ENCODE measurements at regions not wholly inside any gene's neighbourhood (a gene's known extent, or its start where the extent isn't known, plus 50 kb on each side); places are given as distances from the start of the nearest gene placed in this dataset.
"Not testable (repeated sequence)": the region's sequence is repeated elsewhere in the genome, so short reads cannot be mapped to it uniquely, and the experiment has no call there.

- Histone ChIP-seq H3K4me3 (no peak overlapping the region), H3K27ac (no peak overlapping the region), H3K4me1 (peaks cover 32% of the 10 kb centered on the region), H3K9me3 (no peaks in the 10 kb centered on the region), H3K27me3 (no peaks in the 10 kb centered on the region), H3K36me3 (replicated peaks in 1 of 2; ENCODE audit: insufficient read depth in 1 of 2, low read depth in 2 of 2) (no peaks in the 10 kb centered on the region)
- intact Hi-C loops (cut with DNase I) = no loop called here
- ATAC-seq = no peak
- 73 to 79% methylated on average over 11 of the region's 11 CpGs for WGBS, 2 donors
- TF ChIP-seq CTCF (IDR thresholded peaks at IDR 0.05) (no peak), POLR2A (IDR thresholded peaks at IDR 0.05) (no peak)
- no peak for DNase-seq
These were observed 67.5 kb downstream of the TNFAIP2 start for GRCh38 chr14:103190741-103191140.

DNA sequence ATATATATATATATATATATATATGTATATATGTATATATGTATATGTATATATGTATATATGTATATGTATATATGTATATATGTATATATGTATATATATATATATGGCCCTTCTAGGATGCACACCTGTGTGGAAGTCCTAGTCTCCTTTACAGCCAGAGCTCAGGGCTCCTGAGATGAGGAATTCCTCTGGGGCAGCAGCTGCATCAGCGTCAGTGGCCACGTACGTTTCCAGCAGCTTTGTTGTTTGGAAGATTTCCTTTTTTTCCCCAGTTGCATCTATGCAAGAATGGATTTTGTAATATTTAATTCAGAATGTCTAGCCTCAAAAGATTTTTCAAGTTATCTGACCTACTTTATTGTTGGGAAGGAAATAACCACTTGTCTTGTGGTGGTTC is 68.6 kb downstream of the TNFAIP2 start:
- Histone ChIP-seq H3K36me3 (replicated peaks in 1 of 2; ENCODE audit: insufficient read depth in 1 of 2, low read depth in 2 of 2) (no peaks in the 10 kb centered on the region), H3K4me3 (no peak overlapping the region), H3K9me3 (no peaks in the 10 kb centered on the region), H3K27me3 (no peaks in the 10 kb centered on the region), H3K27ac (no peak overlapping the region), H3K4me1 (peaks cover 21% of the 10 kb centered on the region)
- ATAC-seq (no peak), DNase-seq (no peak)
- WGBS, 2 donors = 79 to 97% methylated on average over 3 of the region's 3 CpGs
- intact Hi-C loops (cut with DNase I) = no loop called here
- TF ChIP-seq CTCF (IDR thresholded peaks at IDR 0.05) = no peak

DNA sequence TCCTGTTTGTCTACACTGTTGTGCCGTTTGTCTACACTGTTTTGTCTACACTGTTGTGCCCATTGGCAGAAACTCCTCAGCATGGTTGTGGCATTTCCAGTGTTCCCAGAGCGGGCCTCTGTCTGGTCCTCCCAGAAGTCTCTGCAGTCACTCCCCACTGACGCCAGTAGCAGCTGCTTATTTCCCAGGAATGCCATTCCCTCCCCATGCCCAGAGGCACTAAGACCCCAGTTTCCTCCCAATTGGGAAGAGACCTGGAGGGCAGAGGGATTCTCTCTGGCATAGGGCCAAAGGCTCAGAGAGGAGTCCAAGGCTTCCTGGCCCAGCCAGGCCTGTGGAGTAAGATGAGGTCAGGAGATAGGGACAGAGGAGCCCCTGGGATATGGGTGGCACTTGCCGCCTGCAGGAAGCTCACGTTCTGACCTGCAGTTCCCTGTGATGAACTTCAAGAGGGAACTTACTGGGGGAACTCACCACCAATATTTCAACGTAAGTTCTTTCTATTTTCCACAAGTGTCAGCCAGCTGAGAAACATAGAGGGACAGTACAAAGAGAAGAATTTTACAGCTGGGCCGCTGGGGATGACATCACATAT is 69.1 kb downstream of the TNFAIP2 start:
- Histone ChIP-seq H3K27me3 (no peaks in the 10 kb centered on the region), H3K36me3 (replicated peaks in 1 of 2; ENCODE audit: insufficient read depth in 1 of 2, low read depth in 2 of 2) (no peaks in the 10 kb centered on the region), H3K9me3 (no peaks in the 10 kb centered on the region), H3K4me3 (no peak overlapping the region), H3K4me1 (peaks cover 17% of the 10 kb centered on the region), H3K27ac (no peak overlapping the region)
- no peak for ATAC-seq
- DNase-seq = no peak
- 76 to 77% methylated on average over 7 of the region's 7 CpGs for WGBS, 2 donors
- intact Hi-C loops (cut with DNase I) = no loop called here
- TF ChIP-seq POLR2A (IDR thresholded peaks at IDR 0.05) = no peak
- no peak for TF ChIP-seq CTCF (IDR thresholded peaks at IDR 0.05)

GRCh38 chr14:103192861-103193260 is 69.6 kb downstream of the TNFAIP2 start:
- H3K27ac ChIP-seq; ATAC-seq; H3K27me3 ChIP-seq; DNase-seq; intact Hi-C loops (cut with DNase I); H3K4me3 ChIP-seq; H3K36me3 ChIP-seq (replicated peaks in 1 of 2; ENCODE audit: insufficient read depth in 1 of 2, low read depth in 2 of 2); H3K9me3 ChIP-seq: not testable (repeated sequence)
- H3K4me1 ChIP-seq = peaks cover 12% of the 10 kb centered on the region
- 77 to 81% methylated on average over 4 of the region's 4 CpGs for WGBS, 2 donors

GRCh38 chr14:103193491-103193890 is 70.2 kb downstream of the TNFAIP2 start:
- intact Hi-C loops (cut with DNase I); H3K27ac ChIP-seq; H3K9me3 ChIP-seq; H3K27me3 ChIP-seq; DNase-seq; ATAC-seq; H3K4me3 ChIP-seq; H3K36me3 ChIP-seq (replicated peaks in 1 of 2; ENCODE audit: insufficient read depth in 1 of 2, low read depth in 2 of 2): not testable (repeated sequence)
- peaks cover 13% of the 10 kb centered on the region for H3K4me1 ChIP-seq
- 92 to 94% methylated on average over 10 of the region's 10 CpGs for WGBS, 2 donors

DNA sequence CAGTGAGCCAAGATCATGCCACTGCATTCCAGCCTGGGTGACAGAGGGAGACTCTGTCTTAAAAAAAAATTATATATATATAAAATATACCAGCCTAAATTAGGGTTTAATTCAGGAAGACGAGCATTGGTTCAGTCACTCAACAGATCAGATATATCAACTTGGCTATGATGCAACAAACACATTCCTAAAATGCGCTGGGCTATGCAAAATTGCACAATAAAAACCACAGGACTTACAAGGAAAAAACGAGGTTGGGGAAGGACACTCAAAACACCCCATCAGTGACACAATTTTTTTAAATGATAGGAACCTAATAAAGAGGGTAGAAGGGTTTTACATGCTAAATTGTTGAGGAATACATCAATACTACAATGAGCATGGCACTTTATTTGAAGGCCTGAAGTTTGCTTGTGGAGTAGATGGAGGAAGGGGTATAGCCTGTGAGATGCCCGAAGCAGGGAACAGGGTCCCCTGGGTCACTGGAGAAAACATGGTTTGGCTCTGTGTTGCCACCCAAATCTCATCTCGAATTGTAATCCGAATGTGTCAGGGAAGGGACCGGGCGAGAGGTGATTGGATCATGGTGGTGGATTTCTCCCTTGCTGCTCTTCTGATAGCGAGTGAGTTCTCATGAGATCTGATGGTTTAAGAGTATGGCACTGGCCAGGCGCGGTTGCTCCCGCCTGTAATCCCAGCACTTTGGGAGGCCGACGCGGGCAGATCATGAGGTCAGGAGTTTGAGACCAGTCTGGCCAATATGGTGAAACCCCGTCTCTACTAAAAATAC is 71.2 kb downstream of the TNFAIP2 start:
- peaks cover 7% of the 10 kb centered on the region for H3K4me1 ChIP-seq
- H3K9me3 ChIP-seq = no peaks in the 10 kb centered on the region
- TF ChIP-seq POLR2A (IDR thresholded peaks at IDR 0.05) = no peak
- no peak for TF ChIP-seq CTCF (IDR thresholded peaks at IDR 0.05)
- intact Hi-C loops (cut with DNase I) = no loop called here
- no peaks in the 10 kb centered on the region for H3K36me3 ChIP-seq (replicated peaks in 1 of 2; ENCODE audit: insufficient read depth in 1 of 2, low read depth in 2 of 2)
- WGBS, 2 donors = 83% methylated on average over 10 to 16 of the region's 16 CpGs
- no peak for ATAC-seq
- DNase-seq = no peak
- no peak overlapping the region for H3K27ac ChIP-seq
- no peak overlapping the region for H3K4me3 ChIP-seq
- no peaks in the 10 kb centered on the region for H3K27me3 ChIP-seq
